HEK293T (cell line): ENCODE measurements at regions not wholly inside any gene's neighbourhood (a gene's known extent, or its start where the extent isn't known, plus 50 kb on each side); places are given as distances from the start of the nearest gene placed in this dataset.

Source experiments
- CTCF ChIA-PET: fragments of 350-600 bp; formaldehyde crosslinking; extraction: SDS; loops from one replicate; lab custom pipeline; 2021; ENCODE audit warnings: antibody characterized with exemption, inconsistent platforms; lab: Yijun Ruan, JAX
- POLR2A ChIA-PET: fragments of 350-600 bp; formaldehyde crosslinking; extraction: SDS; loops from one replicate; lab custom pipeline; 2020; ENCODE audit warnings: antibody characterized with exemption, inconsistent platforms; lab: Yijun Ruan, JAX
- DNase-seq: peaks from one replicate; pipeline ENCODE4 v3.0.0; 2012; ENCODE audit warnings: mixed read lengths; ENCODE audit errors: extremely low spot score
- ARNT ChIP-seq: fragments of 450-650 bp; IDR thresholded peaks from 2 replicates; pipeline ENCODE4 v1.6.1; 2017; ENCODE audit warnings: mild to moderate bottlenecking
- BHLHE40 ChIP-seq: fragments of 450-650 bp; IDR thresholded peaks from 2 replicates; pipeline ENCODE4 v1.6.1; 2016; ENCODE audit warnings: mild to moderate bottlenecking, moderate library complexity, borderline replicate concordance
- CTBP1 ChIP-seq: fragments of 450-650 bp; IDR thresholded peaks from 2 replicates; pipeline ENCODE4 v1.6.1; 2016; ENCODE audit warnings: borderline replicate concordance
- ELF4 ChIP-seq: fragments of 450-650 bp; IDR thresholded peaks from 2 replicates; pipeline ENCODE4 v1.6.1; 2017; ENCODE audit warnings: antibody characterized with exemption
- FOXA1 ChIP-seq: fragments of 450-650 bp; IDR thresholded peaks from 2 replicates; pipeline ENCODE4 v1.6.1; 2016; ENCODE audit warnings: mild to moderate bottlenecking
- FOXK2 ChIP-seq: fragments of 450-650 bp; IDR thresholded peaks from 2 replicates; pipeline ENCODE4 v1.6.1; 2016; ENCODE audit warnings: mild to moderate bottlenecking
- FOXM1 ChIP-seq: fragments of 450-650 bp; IDR thresholded peaks from 2 replicates; pipeline ENCODE4 v1.6.1; 2017; ENCODE audit warnings: mild to moderate bottlenecking, borderline replicate concordance
- HDGF ChIP-seq: fragments of 450-650 bp; IDR thresholded peaks from 2 replicates; pipeline ENCODE4 v1.6.1; 2017; ENCODE audit warnings: antibody characterized with exemption, borderline replicate concordance
- L3MBTL2 ChIP-seq: fragments of 450-650 bp; conservative IDR thresholded peaks from 2 replicates; pipeline ENCODE4 v1.6.1; 2016; ENCODE audit warnings: mild to moderate bottlenecking
- LEF1 ChIP-seq: fragments of 450-650 bp; IDR thresholded peaks from 2 replicates; pipeline ENCODE4 v1.6.1; 2017; ENCODE audit warnings: mild to moderate bottlenecking, borderline replicate concordance
- NFRKB ChIP-seq: fragments of 450-650 bp; IDR thresholded peaks from 2 replicates; pipeline ENCODE4 v1.6.1; 2016; ENCODE audit warnings: mild to moderate bottlenecking, moderate library complexity
- SP1 ChIP-seq: fragments of 450-650 bp; IDR thresholded peaks from 2 replicates; pipeline ENCODE4 v1.6.1; 2017
- SUZ12 ChIP-seq: fragments of 450-650 bp; IDR thresholded peaks from 2 replicates; pipeline ENCODE4 v1.6.1; 2016; ENCODE audit warnings: mild to moderate bottlenecking
- TARDBP ChIP-seq: fragments of 450-650 bp; IDR thresholded peaks from 2 replicates; pipeline ENCODE4 v1.6.1; 2016
- ZNF384 ChIP-seq: fragments of 450-650 bp; IDR thresholded peaks from 2 replicates; pipeline ENCODE4 v1.6.1; 2016
- TF ChIP-seq, protein P1 (sequence below): fragments of 450-650 bp; IDR thresholded peaks from 2 replicates; pipeline ENCODE4 v1.6.1; 2016

- CTCF ChIA-PET = no interaction called here
- TF ChIP-seq FOXK2 (no peak), TARDBP (no peak), L3MBTL2 (no peak), CTBP1 (no peak), FOXA1 (no peak), ZNF384 (no peak), NFRKB (no peak), SUZ12 (no peak), LEF1 (no peak), ARNT (no peak), HDGF (no peak), ELF4 (no peak), BHLHE40 (no peak), SP1 (no peak), FOXM1 (no peak)
- TF ChIP-seq, protein P1, sequence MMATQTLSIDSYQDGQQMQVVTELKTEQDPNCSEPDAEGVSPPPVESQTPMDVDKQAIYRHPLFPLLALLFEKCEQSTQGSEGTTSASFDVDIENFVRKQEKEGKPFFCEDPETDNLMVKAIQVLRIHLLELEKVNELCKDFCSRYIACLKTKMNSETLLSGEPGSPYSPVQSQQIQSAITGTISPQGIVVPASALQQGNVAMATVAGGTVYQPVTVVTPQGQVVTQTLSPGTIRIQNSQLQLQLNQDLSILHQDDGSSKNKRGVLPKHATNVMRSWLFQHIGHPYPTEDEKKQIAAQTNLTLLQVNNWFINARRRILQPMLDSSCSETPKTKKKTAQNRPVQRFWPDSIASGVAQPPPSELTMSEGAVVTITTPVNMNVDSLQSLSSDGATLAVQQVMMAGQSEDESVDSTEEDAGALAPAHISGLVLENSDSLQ = no peak
- DNase-seq = no peak
- POLR2A ChIA-PET = interaction anchor here (1.1 kb wide), 1 partner anchor 14 kb away, joined by 6 read pairs; no protein-coding TSS in a partner anchor
Observed at GRCh38 chr2:64213532-64214275, 69.5 kb upstream of the PELI1 start.

GRCh38 chr2:64214281-64215115, 70.3 kb upstream of the PELI1 start:
- ChIA-PET CTCF (no interaction called here), POLR2A (interaction anchor here (1.1 kb wide), 1 partner anchor 14 kb away, joined by 6 read pairs; no protein-coding TSS in a partner anchor)
- DNase-seq = no peak
- TF ChIP-seq BHLHE40 (no peak), NFRKB (no peak), ARNT (no peak), L3MBTL2 (no peak), FOXK2 (no peak), HDGF (no peak), LEF1 (no peak), CTBP1 (no peak), TARDBP (no peak), SP1 (no peak), FOXA1 (no peak), ELF4 (no peak)

- DNase-seq = no peak
- TF ChIP-seq ELF4 = no peak
- no peak for TF ChIP-seq L3MBTL2
- no peak for TF ChIP-seq FOXA1
- no peak for TF ChIP-seq LEF1
- no peak for TF ChIP-seq ZNF384
- no peak for TF ChIP-seq SUZ12
- no peak for TF ChIP-seq NFRKB
- TF ChIP-seq TARDBP = no peak
- no peak for TF ChIP-seq SP1
- no peak for TF ChIP-seq FOXM1
- TF ChIP-seq, protein P1 = no peak
- no peak for TF ChIP-seq FOXK2
- TF ChIP-seq HDGF = no peak
- TF ChIP-seq ARNT = no peak
- no peak for TF ChIP-seq BHLHE40
- no peak for TF ChIP-seq CTBP1
- ChIA-PET CTCF (no interaction called here), POLR2A (no interaction called here)
Observed at GRCh38 chr2:64217198-64217869, 73.1 kb upstream of the PELI1 start.

DNA sequence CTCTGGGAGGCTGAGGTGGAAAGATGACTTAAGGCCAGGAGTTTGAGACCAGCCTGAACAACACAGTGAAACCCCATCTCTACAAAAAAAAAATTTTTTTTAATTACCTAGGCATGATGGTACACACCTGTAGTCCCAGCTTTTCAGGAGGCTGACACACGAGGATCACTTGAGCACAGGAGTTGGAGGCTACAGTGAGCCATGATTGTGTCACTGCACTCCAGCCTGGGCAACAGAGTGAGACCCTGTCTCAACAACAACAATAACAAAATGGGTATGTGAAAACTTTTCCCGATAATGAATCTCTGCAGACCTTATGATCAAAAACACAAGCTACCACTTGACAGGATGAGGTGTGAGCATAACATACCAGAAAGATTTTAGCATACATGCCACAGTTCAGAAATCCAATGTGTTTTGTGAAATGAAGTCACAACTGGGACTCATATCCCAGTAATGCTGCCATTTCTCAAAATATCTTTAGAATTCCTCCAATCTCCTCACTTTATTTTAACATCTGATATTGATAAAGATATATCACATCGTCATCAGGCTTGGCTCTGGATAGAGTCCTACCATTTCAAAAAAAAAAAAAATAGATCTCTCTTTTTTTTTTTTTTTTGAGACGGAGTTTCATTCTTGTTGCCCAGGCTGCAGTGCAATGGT, 74.0 kb upstream of the PELI1 start:
- TF ChIP-seq, protein P1 = no peak
- TF ChIP-seq BHLHE40 (no peak), SP1 (no peak), NFRKB (no peak), FOXM1 (no peak), SUZ12 (no peak), ARNT (no peak)
- no peak for DNase-seq
- CTCF ChIA-PET = no interaction called here
- POLR2A ChIA-PET = interaction anchor here (0.8 kb wide), 1 partner anchor 10 kb away, joined by 3 read pairs; no protein-coding TSS in a partner anchor

- DNase-seq = no peak
- POLR2A ChIA-PET = no interaction called here
- TF ChIP-seq TARDBP = no peak
- CTCF ChIA-PET = interaction anchor here (0.6 kb wide), 1 partner anchor 196 kb away, joined by 3 read pairs; no protein-coding TSS in a partner anchor
Observed at GRCh38 chr2:64219149-64219548, 74.9 kb upstream of the PELI1 start.
